K562 (cell line): ENCODE measurements at regions not wholly inside any gene's neighbourhood (a gene's known extent, or its start where the extent isn't known, plus 50 kb on each side); places are given as distances from the start of the nearest gene placed in this dataset.
A peak's percentile ranks its signal among the peaks of the same experiment; 100 is the strongest.

Experiments used
- ATAC-seq: fragments of 200-7000 bp; cut with Tn5 transposase; 3 replicates; pipeline ENCODE4 v1.9.1; 2020; ENCODE audit warnings: moderate library complexity
- BruUV-seq: library from RNA; stranded (reverse); fragments of 400-500 nt; replicated peaks from 2 replicates; lab custom pipeline; 2021; lab: Mats Ljungman, UMichigan
- CTCF ChIA-PET: fragments of 300-600 bp; formaldehyde crosslinking; extraction: SDS; loops from one replicate; lab custom pipeline; 2021; ENCODE audit warnings: low intra/inter-chr PET ratio; lab: Yijun Ruan, JAX
- POLR2A ChIA-PET: fragments of 300-600, 350-650 bp; sonication (Branson Sonifier 250); formaldehyde crosslinking; extraction: SDS; loops from one replicate; lab custom pipeline; 2021; ENCODE audit warnings: antibody characterized with exemption, inconsistent platforms; lab: Yijun Ruan, JAX
- DNase-seq, 4 experiments: peaks; one replicate each; pipeline versions ENCODE4 v3.0.0 to v3.0.0-alpha.2; 2011 to 2018; ENCODE audit warnings: low spot score in 3 of 4, mixed read lengths in 3 of 4; ENCODE audit errors: extremely low read depth in 1 of 4
- FAIRE-seq: peaks from 2 replicates; lab custom pipeline; 2011; peaks lifted over from hg19 to GRCh38; lab: Jason Lieb, UNC
- H2AFZ ChIP-seq: 2 replicates; pipeline ENCODE4 v1.6.0; 2011; ENCODE audit warnings: low read depth, low read length, control low read depth, inconsistent platforms
- H3K27ac ChIP-seq: fragments of 200-600 bp; 3 replicates; pipeline ENCODE4 v1.8.0; 2011; ENCODE audit warnings: low read depth, mild to moderate bottlenecking, control low read depth, inconsistent platforms, low read length, moderate library complexity, mixed read lengths; ENCODE audit errors: extremely low read depth
- H3K27me3 ChIP-seq, 2 experiments: fragments of 300-600 bp in 1 of 2; 2 replicates in 1 of 2; 3 replicates in 1 of 2; pipeline versions ENCODE4 v1.6.0 to v1.8.0; 2011; ENCODE audit warnings: inconsistent platforms in 2 of 2, low read length in 2 of 2, mild to moderate bottlenecking in 1 of 2, mixed read lengths in 1 of 2, moderate library complexity in 1 of 2; ENCODE audit not compliant: control insufficient read depth in 2 of 2, insufficient read depth in 2 of 2
- H3K36me3 ChIP-seq: fragments of 300-600 bp; 3 replicates; pipeline ENCODE4 v1.8.0; 2011; ENCODE audit warnings: mild to moderate bottlenecking, low read length, inconsistent platforms; ENCODE audit not compliant: control insufficient read depth, insufficient read depth
- H3K4me1 ChIP-seq, 2 experiments: fragments of 200-600 bp in 1 of 2; replicated peaks in 1 of 2; 2 replicates in 1 of 2; 3 replicates in 1 of 2; pipeline versions ENCODE4 v1.5.1 to v1.8.0; 2011; ENCODE audit warnings: inconsistent platforms in 2 of 2, low read length in 2 of 2, mild to moderate bottlenecking in 1 of 2, mixed read lengths in 1 of 2, moderate library complexity in 1 of 2; ENCODE audit not compliant: control insufficient read depth in 2 of 2, insufficient read depth in 2 of 2
- H3K4me2 ChIP-seq: 2 replicates; pipeline ENCODE4 v1.6.1; 2011; ENCODE audit warnings: low read length, control low read depth, inconsistent platforms, mixed read lengths; ENCODE audit not compliant: insufficient read depth
- H3K4me3 ChIP-seq: fragments of 200-600 bp; sonication (generic), shearing (Covaris generic); 2 replicates; pipeline ENCODE4 v1.5.1; 2016; ENCODE audit warnings: control low read depth, inconsistent platforms
- H3K79me2 ChIP-seq: fragments of 200-600 bp; 3 replicates; pipeline ENCODE4 v1.8.0; 2011; ENCODE audit warnings: low read length, inconsistent platforms; ENCODE audit not compliant: control insufficient read depth, insufficient read depth
- H3K9ac ChIP-seq, 2 experiments: 2 replicates each; pipeline versions ENCODE4 v1.6.0 to v1.6.1; 2011; ENCODE audit warnings: low read depth in 2 of 2, low read length in 2 of 2, control low read depth in 1 of 2, inconsistent platforms in 1 of 2, mild to moderate bottlenecking in 1 of 2, mixed read lengths in 1 of 2; ENCODE audit not compliant: insufficient read depth in 1 of 2
- H3K9me1 ChIP-seq: one replicate; pipeline ENCODE4 v1.6.0; 2011; ENCODE audit warnings: inconsistent platforms, mild to moderate bottlenecking, low read length, moderate library complexity; ENCODE audit not compliant: control insufficient read depth, insufficient read depth
- H3K9me3 ChIP-seq: replicated peaks from 2 replicates; pipeline ENCODE4 v1.5.1; 2011; ENCODE audit warnings: low read depth, low read length, inconsistent platforms; ENCODE audit not compliant: control insufficient read depth, insufficient read depth
- H4K20me1 ChIP-seq: replicated peaks from 2 replicates; pipeline ENCODE4 v1.6.1; 2011; ENCODE audit warnings: low read length, inconsistent platforms, mixed read lengths; ENCODE audit not compliant: control insufficient read depth, insufficient read depth
- EGR1 ChIP-seq: fragments of 450-650 bp; conservative IDR thresholded peaks from 2 replicates; pipeline ENCODE4 v1.6.1; 2017; ENCODE audit warnings: mild to moderate bottlenecking
- KAT2B ChIP-seq: IDR thresholded peaks from one replicate; pipeline ENCODE4 v1.6.1; 2012; ENCODE audit warnings: low read depth, mild to moderate bottlenecking, control low read depth, inconsistent platforms, low read length, moderate library complexity
- MCM5 ChIP-seq: fragments of 450-650 bp; IDR thresholded peaks from 2 replicates; pipeline ENCODE4 v1.6.1; 2016; ENCODE audit warnings: low read depth
- NR2C2 ChIP-seq, 2 experiments: fragments of 200-800 bp in 1 of 2; sonication (Bioruptor generic) in 1 of 2; sonication (generic) in 1 of 2; formaldehyde crosslinking in 1 of 2; IDR thresholded peaks; 2 replicates each; pipeline versions ENCODE4 v1.6.1 to v1.8.0; 2016 to 2022; ENCODE audit warnings: mild to moderate bottlenecking in 1 of 2, missing compliant biosample characterization in 1 of 2, missing genetic modification characterization in 1 of 2, missing genetic modification reagents in 1 of 2
- RUNX1 ChIP-seq: sonication (generic); IDR thresholded peaks from 2 replicates; pipeline ENCODE4 v1.6.1; 2016; ENCODE audit warnings: antibody characterized with exemption, low read depth
- WGBS: fragments of 100-300 bp; shearing (Covaris generic); methylation state at CpG from one replicate; pipeline ENCODE4 v1.1.6; 2016; ENCODE audit warnings: low coverage, mixed read lengths; ENCODE audit not compliant: insufficient coverage; ENCODE audit errors: missing lambda C conversion rate; 5-methylcytosine and 5-hydroxymethylcytosine counted together
- in situ Hi-C: fragments of 300-500 bp; cut with MboI; formaldehyde crosslinking; loops from 4 replicates; pipeline ENCODE4 v1.15.0; 2018; ENCODE audit warnings: inconsistent platforms, mixed read lengths
- intact Hi-C: fragments of 100-400 bp; cut with micrococcal nuclease; formaldehyde crosslinking; loops from 2 replicates; pipeline ENCODE4 v1.14.2; 2022
- TF ChIP-seq, protein P1 (sequence below): fragments of 450-650 bp; formaldehyde crosslinking; IDR thresholded peaks from 2 replicates; pipeline ENCODE4 v1.4.0; 2020; ENCODE audit warnings: mild to moderate bottlenecking, mixed read lengths

DNA sequence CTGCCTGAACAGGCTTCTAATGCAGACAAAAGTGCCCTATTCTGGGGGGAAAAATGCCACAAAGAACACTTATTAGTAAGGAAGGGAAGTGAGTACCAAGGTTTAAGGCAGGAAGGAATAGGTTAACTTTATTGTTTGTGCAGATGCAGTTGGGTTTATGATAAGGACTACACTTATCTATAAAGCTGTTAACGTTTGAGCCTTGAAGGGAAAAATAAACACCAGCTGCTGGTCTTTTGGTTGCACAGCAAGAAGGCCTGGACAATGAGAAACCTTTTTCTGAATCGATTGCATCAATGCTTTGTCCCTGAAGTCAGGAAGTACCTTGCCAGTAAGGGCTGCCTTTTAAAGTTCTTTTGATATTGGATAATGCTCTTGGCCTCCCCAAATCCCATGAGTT is 407.8 kb downstream of the ATP23 start (continued):
- TF ChIP-seq NR2C2 (CRISPR knock-in tag; IDR thresholded peaks at IDR 0.05) (no peak), NR2C2 (tag; IDR thresholded peaks at IDR 0.05) (no peak)

DNA sequence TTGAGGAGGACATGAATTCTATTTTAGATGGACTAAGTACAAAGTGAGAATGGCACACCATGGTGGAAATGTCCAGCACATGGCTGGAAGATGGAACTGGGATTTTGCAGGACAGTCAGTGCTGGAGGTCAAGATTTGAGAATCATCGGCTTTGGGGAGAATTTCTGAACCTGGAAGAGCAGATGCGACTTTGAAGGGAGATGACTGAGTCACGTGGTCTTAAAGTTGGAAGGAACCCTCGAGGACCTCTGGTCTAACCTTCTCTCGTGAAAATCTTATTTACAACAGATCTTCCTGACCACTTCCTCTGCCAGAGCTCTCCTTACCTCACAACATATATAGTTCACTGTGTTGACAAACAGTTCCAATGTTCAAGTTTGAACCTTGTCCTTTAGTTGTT is 415.4 kb downstream of the ATP23 start:
- intact Hi-C loops (no loop called here), in situ Hi-C loops (no loop called here)
- Histone ChIP-seq H3K4me3 (no peak overlapping the region), H3K9me3 (no peaks in the 10 kb centered on the region), H3K27me3 (no peaks in the 10 kb centered on the region), H3K4me2 (no peak overlapping the region), H3K9me1 (no peaks in the 10 kb centered on the region), H3K27ac (no peak overlapping the region), H3K9ac (no peak overlapping the region), H3K79me2 (no peaks in the 10 kb centered on the region), H3K36me3 (no peaks in the 10 kb centered on the region), H2AFZ (no peak overlapping the region), H4K20me1 (no peaks in the 10 kb centered on the region), H3K4me1 (no peaks in the 10 kb centered on the region)
- FAIRE-seq = no peak
- TF ChIP-seq MCM5 (no peak), RUNX1 (no peak), EGR1 (no peak), KAT2B (no peak)
- TF ChIP-seq, protein P1, sequence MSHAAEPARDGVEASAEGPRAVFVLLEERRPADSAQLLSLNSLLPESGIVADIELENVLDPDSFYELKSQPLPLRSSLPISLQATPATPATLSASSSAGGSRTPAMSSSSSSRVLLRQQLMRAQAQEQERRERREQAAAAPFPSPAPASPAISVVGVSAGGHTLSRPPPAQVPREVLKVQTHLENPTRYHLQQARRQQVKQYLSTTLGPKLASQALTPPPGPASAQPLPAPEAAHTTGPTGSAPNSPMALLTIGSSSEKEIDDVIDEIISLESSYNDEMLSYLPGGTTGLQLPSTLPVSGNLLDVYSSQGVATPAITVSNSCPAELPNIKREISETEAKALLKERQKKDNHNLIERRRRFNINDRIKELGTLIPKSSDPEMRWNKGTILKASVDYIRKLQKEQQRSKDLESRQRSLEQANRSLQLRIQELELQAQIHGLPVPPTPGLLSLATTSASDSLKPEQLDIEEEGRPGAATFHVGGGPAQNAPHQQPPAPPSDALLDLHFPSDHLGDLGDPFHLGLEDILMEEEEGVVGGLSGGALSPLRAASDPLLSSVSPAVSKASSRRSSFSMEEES (CRISPR knock-in tag) = peak; percentile 67
- no peak for ATAC-seq
- WGBS = 0% methylated on average over 5 of the region's 5 CpGs
- POLR2A ChIA-PET = interaction anchor here (0.6 kb wide), 1 partner anchor 23 kb away, joined by 3 read pairs; no protein-coding TSS in a partner anchor
- no peak for DNase-seq
- CTCF ChIA-PET = no interaction called here
- BruUV-seq = no TSS peak
